Vagina (tissue), 2 donors: ENCODE measurements at regions not wholly inside any gene's neighbourhood (a gene's known extent, or its start where the extent isn't known, plus 50 kb on each side); places are given as distances from the start of the nearest gene placed in this dataset.
"Not testable (repeated sequence)": the region's sequence is repeated elsewhere in the genome, so short reads cannot be mapped to it uniquely, and the experiment has no call there.

Experiments used
- CTCF ChIP-seq, 3 experiments: fragments of 450-650 bp in 2 of 3; fragments of 200-600 bp in 1 of 3; sonication (generic) in 1 of 3; IDR thresholded peaks; one replicate each; pipeline ENCODE4 v1.5.1; 2017 to 2019; ENCODE audit warnings: antibody characterized with exemption in 3 of 3, mild to moderate bottlenecking in 2 of 3, moderate library complexity in 2 of 3
- POLR2A ChIP-seq, 2 donors: fragments of 450-650 bp; IDR thresholded peaks; one replicate each; pipeline ENCODE4 v1.6.1; 2017; ENCODE audit warnings: antibody characterized with exemption in 2 of 2, mild to moderate bottlenecking in 2 of 2, moderate library complexity in 2 of 2
- POLR2AphosphoS5 ChIP-seq, 2 donors: sonication (generic); formaldehyde crosslinking; IDR thresholded peaks; one replicate each; pipeline ENCODE4 v1.9.0; 2017; ENCODE audit warnings: antibody characterized with exemption in 2 of 2, mild to moderate bottlenecking in 2 of 2, low read depth in 1 of 2; ENCODE audit not compliant: insufficient read depth in 1 of 2

GRCh38 chr15:20261321-20262280 lies 280.0 kb downstream of the GOLGA6L6 start:
- not testable (repeated sequence) for TF ChIP-seq CTCF (IDR thresholded peaks at IDR 0.05); POLR2AphosphoS5 (IDR thresholded peaks at IDR 0.05; ENCODE audit: insufficient read depth in 1 of 2, low read depth in 1 of 2); POLR2A (IDR thresholded peaks at IDR 0.05)
